ENCODE measurements at regions not wholly inside any gene's neighbourhood (a gene's known extent, or its start where the extent isn't known, plus 50 kb on each side); places are given as distances from the start of the nearest gene placed in this dataset.

GRCh38 chr3:44029100-44029499 is 212.6 kb upstream of the TOPAZ1 start:
- H3K36me3 ChIP-seq (ENCODE audit: insufficient read depth in 1 of 2, low read depth in 1 of 2) = no peaks in the 10 kb centered on the region
- ATAC-seq = no peak
- H3K4me1 ChIP-seq = no peaks in the 10 kb centered on the region
- no peak overlapping the region for H3K4me3 ChIP-seq
- TF ChIP-seq CTCF (IDR thresholded peaks at IDR 0.05) = no peak
- WGBS, 3 donors = 82 to 91% (median 87%) methylated on average over 2 of the region's 2 CpGs
- intact Hi-C loops (cut with DNase I) = no loop called here
- peaks cover 0 to 8% (median 0%) of the 10 kb centered on the region in 3 donors for H3K27me3 ChIP-seq (ENCODE audit: insufficient read depth in 3 of 3, low read length in 2 of 3)
- H3K9me3 ChIP-seq = no peaks in the 10 kb centered on the region
- no peak overlapping the region for H3K27ac ChIP-seq
- no peak for DNase-seq

GRCh38 chr3:44030285-44030684 is 211.4 kb upstream of the TOPAZ1 start:
- Histone ChIP-seq H3K4me3 (no peak overlapping the region), H3K27ac (no peak overlapping the region), H3K4me1 (no peaks in the 10 kb centered on the region), H3K36me3 (ENCODE audit: insufficient read depth in 1 of 2, low read depth in 1 of 2) (no peaks in the 10 kb centered on the region), H3K27me3 (ENCODE audit: insufficient read depth in 3 of 3, low read length in 2 of 3) (peaks cover 0 to 11% (median 0%) of the 10 kb centered on the region in 3 donors), H3K9me3 (no peaks in the 10 kb centered on the region)
- no peak for TF ChIP-seq CTCF (IDR thresholded peaks at IDR 0.05)
- ATAC-seq (no peak), DNase-seq (no peak)
- intact Hi-C loops (cut with DNase I) = no loop called here
- WGBS, 3 donors = 85 to 90% (median 86%) methylated on average over 7 of the region's 7 CpGs

- WGBS, 3 donors = 75 to 87% (median 81%) methylated on average over 1 of the region's 1 CpG
- Histone ChIP-seq H3K4me3 (no peak overlapping the region), H3K4me1 (no peaks in the 10 kb centered on the region), H3K36me3 (ENCODE audit: insufficient read depth in 1 of 2, low read depth in 1 of 2) (no peaks in the 10 kb centered on the region), H3K27me3 (ENCODE audit: insufficient read depth in 3 of 3, low read length in 2 of 3) (peaks cover 0 to 11% (median 0%) of the 10 kb centered on the region in 3 donors), H3K27ac (no peak overlapping the region), H3K9me3 (no peaks in the 10 kb centered on the region)
- no peak for DNase-seq
- intact Hi-C loops (cut with DNase I) = no loop called here
- TF ChIP-seq CTCF (IDR thresholded peaks at IDR 0.05) = no peak
- ATAC-seq = no peak
These were observed 210.9 kb upstream of the TOPAZ1 start for GRCh38 chr3:44030687-44031305.

- no peaks in the 10 kb centered on the region for H3K4me1 ChIP-seq
- 60 to 63% (median 62%) methylated on average over 16 of the region's 16 CpGs for WGBS, 3 donors
- no peak overlapping the region for H3K27ac ChIP-seq
- no peaks in the 10 kb centered on the region for H3K36me3 ChIP-seq (ENCODE audit: insufficient read depth in 1 of 2, low read depth in 1 of 2)
- no peak for TF ChIP-seq CTCF (IDR thresholded peaks at IDR 0.05)
- DNase-seq (no peak), ATAC-seq (no peak)
- no peaks in the 10 kb centered on the region for H3K9me3 ChIP-seq
- peaks cover 0 to 7% (median 0%) of the 10 kb centered on the region in 3 donors for H3K27me3 ChIP-seq (ENCODE audit: insufficient read depth in 3 of 3, low read length in 2 of 3)
- H3K4me3 ChIP-seq = no peak overlapping the region
- intact Hi-C loops (cut with DNase I) = no loop called here
These were observed 210.0 kb upstream of the TOPAZ1 start for GRCh38 chr3:44031387-44032380.

Measured in psoas muscle (tissue), 7 donors.